PC-3 (cell line): ENCODE measurements at regions not wholly inside any gene's neighbourhood (a gene's known extent, or its start where the extent isn't known, plus 50 kb on each side); places are given as distances from the start of the nearest gene placed in this dataset.

Experiments
- ATAC-seq: fragments of 200-7000 bp; cut with Tn5 transposase; 2 replicates; pipeline ENCODE4 v1.9.1; 2020; ENCODE audit warnings: mild to moderate bottlenecking, moderate library complexity
- BruUV-seq: library from RNA; stranded (reverse); fragments of 400-500 nt; replicated peaks from 2 replicates; lab custom pipeline; 2021; lab: Mats Ljungman, UMichigan
- CTCF ChIA-PET: fragments of 300-600 bp; sonication (Branson Sonifier 250); formaldehyde crosslinking; loops from one replicate; lab custom pipeline; 2022; ENCODE audit warnings: antibody characterized with exemption; lab: Charles Lee
- POLR2A ChIA-PET: fragments of 300-600 bp; sonication (Branson Sonifier 250); formaldehyde crosslinking; loops from one replicate; lab custom pipeline; 2022; ENCODE audit warnings: antibody characterized with exemption; ENCODE audit not compliant: unreplicated experiment; lab: Charles Lee
- DNase-seq: peaks from one replicate; pipeline ENCODE4 v3.0.0-alpha.2; 2015
- H2AFZ ChIP-seq: fragments of 300-600 bp; sonication (generic); 2 replicates; pipeline ENCODE4 v1.6.0; 2016; ENCODE audit warnings: antibody characterized with exemption, low read length
- H3F3A ChIP-seq: fragments of 300-600 bp; sonication (generic); one replicate; pipeline ENCODE4 v1.6.0; 2017; ENCODE audit warnings: antibody characterized with exemption, low read length, control low read depth, mild to moderate bottlenecking; ENCODE audit not compliant: unreplicated experiment
- H3K27ac ChIP-seq: fragments of 300-600 bp; sonication (generic); 2 replicates; pipeline ENCODE4 v1.5.1; 2016; ENCODE audit warnings: mild to moderate bottlenecking, low read length
- H3K27me3 ChIP-seq: fragments of 300-600 bp; sonication (generic); 2 replicates; pipeline ENCODE4 v1.6.1; 2016; ENCODE audit warnings: low read length, mixed read lengths
- H3K36me3 ChIP-seq: fragments of 300-600 bp; sonication (generic); 2 replicates; pipeline ENCODE4 v1.6.1; 2016; ENCODE audit warnings: low read depth, mixed run types, low read length, mixed read lengths
- H3K4me1 ChIP-seq: fragments of 300-600 bp; sonication (generic); 2 replicates; pipeline ENCODE4 v1.5.1; 2016; ENCODE audit warnings: low read length; ENCODE audit not compliant: insufficient read depth
- H3K4me2 ChIP-seq: fragments of 300-600 bp; sonication (generic); 2 replicates; pipeline ENCODE4 v1.6.0; 2016; ENCODE audit warnings: low read length
- H3K4me3 ChIP-seq: fragments of 300-600 bp; sonication (generic); 2 replicates; pipeline ENCODE4 v1.5.1; 2016; ENCODE audit warnings: mild to moderate bottlenecking, low read length, mixed read lengths
- H3K79me2 ChIP-seq: fragments of 300-600 bp; sonication (generic); 2 replicates; pipeline ENCODE4 v1.6.1; 2017; ENCODE audit warnings: low read length, mixed read lengths
- H3K9ac ChIP-seq: fragments of 300-600 bp; sonication (generic); 2 replicates; pipeline ENCODE4 v1.6.0; 2016; ENCODE audit warnings: mild to moderate bottlenecking, low read length
- H3K9me2 ChIP-seq: fragments of 300-600 bp; sonication (generic); replicated peaks from 2 replicates; pipeline ENCODE4 v1.6.1; 2016; ENCODE audit warnings: mixed run types, low read length, mixed read lengths
- H3K9me3 ChIP-seq: fragments of 300-600 bp; sonication (generic); 2 replicates; pipeline ENCODE4 v1.6.1; 2016; ENCODE audit warnings: low read length, mixed read lengths
- H4K20me1 ChIP-seq: fragments of 300-600 bp; sonication (generic); 2 replicates; pipeline ENCODE4 v1.6.1; 2016; ENCODE audit warnings: low read length, mixed read lengths
- CTCF ChIP-seq: fragments of 300-600 bp; sonication (generic); conservative IDR thresholded peaks from 2 replicates; pipeline ENCODE4 v1.5.1; 2017; ENCODE audit warnings: antibody characterized with exemption, low read depth, mild to moderate bottlenecking, low read length
- EZH2 ChIP-seq: fragments of 300-600 bp; sonication (generic); IDR thresholded peaks from one replicate; pipeline ENCODE4 v1.6.1; 2017; ENCODE audit warnings: antibody characterized with exemption, mild to moderate bottlenecking, low read length; ENCODE audit not compliant: unreplicated experiment
- EZH2phosphoT487 ChIP-seq: fragments of 300-600 bp; sonication (generic); IDR thresholded peaks from 2 replicates; pipeline ENCODE4 v1.6.1; 2018; ENCODE audit warnings: mild to moderate bottlenecking, antibody characterized with exemption, low read length, borderline replicate concordance
- intact Hi-C: fragments of 100-400 bp; cut with micrococcal nuclease; formaldehyde crosslinking; loops from 2 replicates; pipeline ENCODE4 v1.9.0; 2023

DNA sequence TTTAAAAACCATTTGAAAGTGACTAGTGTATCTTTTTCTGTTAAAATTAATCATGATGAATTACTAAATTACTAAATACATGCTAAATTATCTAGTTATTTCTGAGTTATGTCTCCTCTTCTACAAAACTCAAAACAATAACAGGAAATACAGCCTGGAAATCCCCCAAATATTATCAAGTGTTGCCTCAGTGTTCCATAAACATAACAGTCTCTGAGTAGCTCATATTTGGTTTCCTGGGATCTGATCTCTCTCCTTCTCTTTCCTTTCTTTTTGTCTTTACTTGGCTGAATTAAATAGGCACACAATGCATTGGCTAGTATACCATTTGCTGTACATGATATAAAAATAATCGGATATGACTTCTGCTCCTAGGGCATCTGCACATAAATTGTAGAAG is 277.6 kb upstream of the IGFBP3 start:
- Histone ChIP-seq H3K27me3 (no peaks in the 10 kb centered on the region), H3K4me1 (no peaks in the 10 kb centered on the region), H3K9ac (no peak overlapping the region), H3K9me2 (no peaks in the 10 kb centered on the region), H3K4me3 (no peak overlapping the region), H3K36me3 (no peaks in the 10 kb centered on the region), H3K27ac (no peak overlapping the region), H3F3A (no peaks in the 10 kb centered on the region), H4K20me1 (no peaks in the 10 kb centered on the region), H3K79me2 (no peaks in the 10 kb centered on the region), H3K4me2 (no peak overlapping the region), H3K9me3 (no peaks in the 10 kb centered on the region), H2AFZ (no peak overlapping the region)
- no peak for TF ChIP-seq EZH2phosphoT487
- TF ChIP-seq CTCF: no peak
- TF ChIP-seq EZH2: no peak
- ChIA-PET CTCF (no interaction called here), POLR2A (no interaction called here)
- no TSS peak for BruUV-seq
- DNase-seq: no peak
- ATAC-seq: no peak
- intact Hi-C loops: no loop called here

DNA sequence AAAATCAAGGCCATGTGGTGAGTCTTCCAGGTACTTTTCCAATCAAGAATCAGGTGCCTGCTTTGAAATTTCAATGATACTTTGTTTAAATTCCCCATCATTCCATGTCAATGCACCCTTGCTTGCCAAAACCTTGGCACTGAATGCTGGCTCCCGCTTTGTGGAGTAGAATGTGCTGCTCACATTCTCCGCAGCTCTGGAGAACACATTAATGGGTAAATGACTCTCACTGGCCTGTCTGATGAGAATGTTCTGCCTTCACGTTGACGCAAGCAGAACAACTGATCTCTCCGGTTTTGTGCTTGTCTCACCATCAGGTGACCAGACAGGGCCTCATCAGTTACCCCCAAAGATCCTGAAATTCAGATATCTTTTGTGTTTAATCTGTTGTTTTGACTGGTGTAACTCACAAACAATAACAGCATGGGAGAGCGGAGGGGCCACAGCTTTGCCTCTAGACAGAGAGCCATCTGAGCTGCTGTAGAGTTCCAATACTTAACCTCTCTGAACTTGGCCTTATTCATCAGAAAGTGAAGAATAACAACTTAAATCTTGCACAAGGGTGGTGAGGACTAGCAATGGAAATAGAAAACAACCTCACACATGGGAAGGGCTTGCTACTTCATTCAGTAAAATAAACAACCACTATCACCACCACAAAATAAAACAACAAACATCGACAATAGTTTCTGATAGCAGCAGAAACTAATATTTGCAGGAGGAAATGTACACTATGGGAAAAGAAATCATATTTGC is 276.9 kb upstream of the IGFBP3 start:
- no peak overlapping the region for H3K4me2 ChIP-seq

More for the DNA sequence above, 276.9 kb upstream of the IGFBP3 start:
- POLR2A ChIA-PET: no interaction called here
- BruUV-seq: no TSS peak
- no peaks in the 10 kb centered on the region for H3F3A ChIP-seq
- H3K9me2 ChIP-seq: no peaks in the 10 kb centered on the region
- ATAC-seq (no peak), DNase-seq (no peak)
- no peaks in the 10 kb centered on the region for H3K79me2 ChIP-seq
- H4K20me1 ChIP-seq: no peaks in the 10 kb centered on the region
- H3K9me3 ChIP-seq: no peaks in the 10 kb centered on the region
- no peak overlapping the region for H3K4me3 ChIP-seq
- no peaks in the 10 kb centered on the region for H3K36me3 ChIP-seq
- H3K4me1 ChIP-seq: no peaks in the 10 kb centered on the region
- no peak overlapping the region for H2AFZ ChIP-seq
- no peak overlapping the region for H3K9ac ChIP-seq
- CTCF ChIA-PET: no interaction called here
- TF ChIP-seq CTCF: no peak
- no peak for TF ChIP-seq EZH2phosphoT487
- TF ChIP-seq EZH2: no peak
- no peaks in the 10 kb centered on the region for H3K27me3 ChIP-seq
- no peak overlapping the region for H3K27ac ChIP-seq
- intact Hi-C loops: no loop called here
